ENCODE measurements at regions not wholly inside any gene's neighbourhood (a gene's known extent, or its start where the extent isn't known, plus 50 kb on each side); places are given as distances from the start of the nearest gene placed in this dataset.

GRCh38 chr4:20418861-20419451 lies 167.3 kb downstream of the SLIT2 start:
- no peak overlapping the region for H3K27ac ChIP-seq (ENCODE audit: low read depth, low read length)
- no peaks in the 10 kb centered on the region for H3K9me3 ChIP-seq (ENCODE audit: control insufficient read depth in 5 of 5, low read length in 5 of 5)
- no peaks in the 10 kb centered on the region for H3K27me3 ChIP-seq (ENCODE audit: control insufficient read depth in 5 of 5, insufficient read depth in 4 of 5, low read length in 5 of 5)
- peak overlapping the region; percentile 13 to 60 (median 44) for H3K4me3 ChIP-seq (ENCODE audit: low read depth in 1 of 5, low read length in 5 of 5)
- H3K4me1 ChIP-seq (ENCODE audit: control insufficient read depth in 5 of 5, insufficient read depth in 5 of 5, low read length in 5 of 5): peaks cover 0 to 8% (median 0%) of the 10 kb centered on the region in 5 donors
- no peaks in the 10 kb centered on the region for H3K36me3 ChIP-seq (ENCODE audit: control insufficient read depth in 5 of 5, insufficient read depth in 5 of 5, low read length in 5 of 5)
- H3K9ac ChIP-seq (ENCODE audit: low read length in 5 of 5): peak overlapping the region in 3 of 5 donors; percentile 7 to 59 (median 16)

- H3K4me1 ChIP-seq (ENCODE audit: control insufficient read depth in 5 of 5, insufficient read depth in 5 of 5, low read length in 5 of 5): peaks cover 0 to 8% (median 0%) of the 10 kb centered on the region in 5 donors
- H3K27ac ChIP-seq (ENCODE audit: low read depth, low read length): no peak overlapping the region
- H3K27me3 ChIP-seq (ENCODE audit: control insufficient read depth in 5 of 5, insufficient read depth in 4 of 5, low read length in 5 of 5): no peaks in the 10 kb centered on the region
- no peak overlapping the region for H3K4me3 ChIP-seq (ENCODE audit: low read depth in 1 of 5, low read length in 5 of 5)
- H3K36me3 ChIP-seq (ENCODE audit: control insufficient read depth in 5 of 5, insufficient read depth in 5 of 5, low read length in 5 of 5): no peaks in the 10 kb centered on the region
- H3K9ac ChIP-seq (ENCODE audit: low read length in 5 of 5): no peak overlapping the region
- H3K9me3 ChIP-seq (ENCODE audit: control insufficient read depth in 5 of 5, low read length in 5 of 5): no peaks in the 10 kb centered on the region
Measured at GRCh38 chr4:20420916-20421602, 169.4 kb downstream of the SLIT2 start.

- no peak overlapping the region for H3K4me3 ChIP-seq (ENCODE audit: low read depth in 1 of 5, low read length in 5 of 5)
- H3K27ac ChIP-seq (ENCODE audit: low read depth, low read length): no peak overlapping the region
- no peaks in the 10 kb centered on the region for H3K27me3 ChIP-seq (ENCODE audit: control insufficient read depth in 5 of 5, insufficient read depth in 4 of 5, low read length in 5 of 5)
- no peaks in the 10 kb centered on the region for H3K36me3 ChIP-seq (ENCODE audit: control insufficient read depth in 5 of 5, insufficient read depth in 5 of 5, low read length in 5 of 5)
- peaks cover 0 to 8% (median 0%) of the 10 kb centered on the region in 5 donors for H3K4me1 ChIP-seq (ENCODE audit: control insufficient read depth in 5 of 5, insufficient read depth in 5 of 5, low read length in 5 of 5)
- H3K9ac ChIP-seq (ENCODE audit: low read length in 5 of 5): no peak overlapping the region
- no peaks in the 10 kb centered on the region for H3K9me3 ChIP-seq (ENCODE audit: control insufficient read depth in 5 of 5, low read length in 5 of 5)
Measured at GRCh38 chr4:20421603-20421985, 169.9 kb downstream of the SLIT2 start.

- H3K4me3 ChIP-seq (ENCODE audit: low read depth in 1 of 5, low read length in 5 of 5): no peak overlapping the region
- no peak overlapping the region for H3K9ac ChIP-seq (ENCODE audit: low read length in 5 of 5)
- H3K27ac ChIP-seq (ENCODE audit: low read depth, low read length): no peak overlapping the region
- no peaks in the 10 kb centered on the region for H3K27me3 ChIP-seq (ENCODE audit: control insufficient read depth in 5 of 5, insufficient read depth in 4 of 5, low read length in 5 of 5)
- H3K9me3 ChIP-seq (ENCODE audit: control insufficient read depth in 5 of 5, low read length in 5 of 5): no peaks in the 10 kb centered on the region
- peaks cover 0 to 8% (median 0%) of the 10 kb centered on the region in 5 donors for H3K4me1 ChIP-seq (ENCODE audit: control insufficient read depth in 5 of 5, insufficient read depth in 5 of 5, low read length in 5 of 5)
- H3K36me3 ChIP-seq (ENCODE audit: control insufficient read depth in 5 of 5, insufficient read depth in 5 of 5, low read length in 5 of 5): no peaks in the 10 kb centered on the region
Measured at GRCh38 chr4:20422398-20422797, 170.7 kb downstream of the SLIT2 start.

GRCh38 chr4:20423420-20423819 lies 171.7 kb downstream of the SLIT2 start:
- Histone ChIP-seq H3K27ac (ENCODE audit: low read depth, low read length) (no peak overlapping the region), H3K4me1 (ENCODE audit: control insufficient read depth in 5 of 5, insufficient read depth in 5 of 5, low read length in 5 of 5) (peaks cover 0 to 8% (median 0%) of the 10 kb centered on the region in 5 donors), H3K4me3 (ENCODE audit: low read depth in 1 of 5, low read length in 5 of 5) (no peak overlapping the region), H3K9ac (ENCODE audit: low read length in 5 of 5) (no peak overlapping the region), H3K27me3 (ENCODE audit: control insufficient read depth in 5 of 5, insufficient read depth in 4 of 5, low read length in 5 of 5) (no peaks in the 10 kb centered on the region), H3K9me3 (ENCODE audit: control insufficient read depth in 5 of 5, low read length in 5 of 5) (no peaks in the 10 kb centered on the region), H3K36me3 (ENCODE audit: control insufficient read depth in 5 of 5, insufficient read depth in 5 of 5, low read length in 5 of 5) (no peaks in the 10 kb centered on the region)

- Histone ChIP-seq H3K36me3 (ENCODE audit: control insufficient read depth in 5 of 5, insufficient read depth in 5 of 5, low read length in 5 of 5) (no peaks in the 10 kb centered on the region), H3K27ac (ENCODE audit: low read depth, low read length) (no peak overlapping the region), H3K9me3 (ENCODE audit: control insufficient read depth in 5 of 5, low read length in 5 of 5) (no peaks in the 10 kb centered on the region), H3K4me3 (ENCODE audit: low read depth in 1 of 5, low read length in 5 of 5) (no peak overlapping the region), H3K27me3 (ENCODE audit: control insufficient read depth in 5 of 5, insufficient read depth in 4 of 5, low read length in 5 of 5) (no peaks in the 10 kb centered on the region), H3K9ac (ENCODE audit: low read length in 5 of 5) (no peak overlapping the region), H3K4me1 (ENCODE audit: control insufficient read depth in 5 of 5, insufficient read depth in 5 of 5, low read length in 5 of 5) (no peaks in the 10 kb centered on the region)
Measured at GRCh38 chr4:20426028-20426427, 174.3 kb downstream of the SLIT2 start.

- Histone ChIP-seq H3K9ac (ENCODE audit: low read length in 5 of 5) (no peak overlapping the region), H3K4me3 (ENCODE audit: low read depth in 1 of 5, low read length in 5 of 5) (no peak overlapping the region), H3K27me3 (ENCODE audit: control insufficient read depth in 5 of 5, insufficient read depth in 4 of 5, low read length in 5 of 5) (no peaks in the 10 kb centered on the region), H3K4me1 (ENCODE audit: control insufficient read depth in 5 of 5, insufficient read depth in 5 of 5, low read length in 5 of 5) (peaks cover 0 to 8% (median 0%) of the 10 kb centered on the region in 5 donors), H3K36me3 (ENCODE audit: control insufficient read depth in 5 of 5, insufficient read depth in 5 of 5, low read length in 5 of 5) (no peaks in the 10 kb centered on the region), H3K27ac (ENCODE audit: low read depth, low read length) (no peak overlapping the region), H3K9me3 (ENCODE audit: control insufficient read depth in 5 of 5, low read length in 5 of 5) (no peaks in the 10 kb centered on the region)
Measured at GRCh38 chr4:20428436-20429160, 176.9 kb downstream of the SLIT2 start.

GRCh38 chr4:20430259-20430941 lies 178.7 kb downstream of the SLIT2 start:
- Histone ChIP-seq H3K9me3 (ENCODE audit: control insufficient read depth in 5 of 5, low read length in 5 of 5) (no peaks in the 10 kb centered on the region), H3K4me3 (ENCODE audit: low read depth in 1 of 5, low read length in 5 of 5) (no peak overlapping the region), H3K9ac (ENCODE audit: low read length in 5 of 5) (no peak overlapping the region), H3K36me3 (ENCODE audit: control insufficient read depth in 5 of 5, insufficient read depth in 5 of 5, low read length in 5 of 5) (no peaks in the 10 kb centered on the region), H3K27me3 (ENCODE audit: control insufficient read depth in 5 of 5, insufficient read depth in 4 of 5, low read length in 5 of 5) (no peaks in the 10 kb centered on the region), H3K4me1 (ENCODE audit: control insufficient read depth in 5 of 5, insufficient read depth in 5 of 5, low read length in 5 of 5) (peaks cover 0 to 8% (median 0%) of the 10 kb centered on the region in 5 donors), H3K27ac (ENCODE audit: low read depth, low read length) (no peak overlapping the region)

- no peaks in the 10 kb centered on the region for H3K9me3 ChIP-seq (ENCODE audit: control insufficient read depth in 5 of 5, low read length in 5 of 5)
- H3K36me3 ChIP-seq (ENCODE audit: control insufficient read depth in 5 of 5, insufficient read depth in 5 of 5, low read length in 5 of 5): no peaks in the 10 kb centered on the region
- H3K4me3 ChIP-seq (ENCODE audit: low read depth in 1 of 5, low read length in 5 of 5): peak overlapping the region in 1 of 5 donors; percentile 22
- peaks cover 0 to 8% (median 0%) of the 10 kb centered on the region in 5 donors for H3K4me1 ChIP-seq (ENCODE audit: control insufficient read depth in 5 of 5, insufficient read depth in 5 of 5, low read length in 5 of 5)
- H3K27me3 ChIP-seq (ENCODE audit: control insufficient read depth in 5 of 5, insufficient read depth in 4 of 5, low read length in 5 of 5): no peaks in the 10 kb centered on the region
- peak overlapping the region in 1 of 5 donors; percentile 28 for H3K9ac ChIP-seq (ENCODE audit: low read length in 5 of 5)
- no peak overlapping the region for H3K27ac ChIP-seq (ENCODE audit: low read depth, low read length)
Measured at GRCh38 chr4:20431543-20431951, 179.8 kb downstream of the SLIT2 start.

Measured in subcutaneous abdominal adipose tissue (tissue), 5 donors.